Activated T-cell treated with anti-CD3 and anti-CD28 coated beads, Interleukin-2, amount 50 U/mL, for 48 hours (primary cell): ENCODE measurements at regions not wholly inside any gene's neighbourhood (a gene's known extent, or its start where the extent isn't known, plus 50 kb on each side); places are given as distances from the start of the nearest gene placed in this dataset.

Experiments
- DNase-seq, 2 experiments: peaks; one replicate each; pipeline ENCODE4 v3.0.0-alpha.2; 2020

GRCh38 chr2:120958623-120959366, 223.1 kb downstream of the GLI2 start:
- DNase-seq = no peak

- DNase-seq = no peak
Measured at GRCh38 chr2:120959426-120959825, 223.8 kb downstream of the GLI2 start.

- DNase-seq = no peak
Measured at GRCh38 chr2:120960770-120961366, 225.2 kb downstream of the GLI2 start.

GRCh38 chr2:120961396-120961795, 225.7 kb downstream of the GLI2 start:
- no peak for DNase-seq

GRCh38 chr2:120963997-120964705, 228.5 kb downstream of the GLI2 start:
- DNase-seq = no peak

- no peak for DNase-seq
Measured at GRCh38 chr2:120964819-120965218, 229.2 kb downstream of the GLI2 start.

GRCh38 chr2:120966510-120967254, 231.0 kb downstream of the GLI2 start:
- DNase-seq = no peak

GRCh38 chr2:120968307-120969015, 232.8 kb downstream of the GLI2 start:
- DNase-seq = no peak

GRCh38 chr2:120969613-120970355, 234.1 kb downstream of the GLI2 start:
- DNase-seq = no peak

- DNase-seq = no peak
Measured at GRCh38 chr2:120971866-120972265, 236.2 kb downstream of the GLI2 start.

- DNase-seq = no peak
Measured at GRCh38 chr2:120972286-120972685, 236.6 kb downstream of the GLI2 start.

- DNase-seq = no peak
Measured at GRCh38 chr2:120973196-120973595, 237.5 kb downstream of the GLI2 start.

- DNase-seq = no peak
Measured at GRCh38 chr2:120974950-120975349, 239.3 kb downstream of the GLI2 start.

- no peak for DNase-seq
Measured at GRCh38 chr2:120976501-120977307, 241.0 kb downstream of the GLI2 start.

GRCh38 chr2:120977582-120978358, 242.1 kb downstream of the GLI2 start:
- DNase-seq = no peak

- DNase-seq = no peak
Measured at GRCh38 chr2:120978359-120979050, 242.8 kb downstream of the GLI2 start.

- DNase-seq = no peak
Measured at GRCh38 chr2:120979398-120979797, 243.7 kb downstream of the GLI2 start.

- no peak for DNase-seq
Measured at GRCh38 chr2:120979921-120980320, 244.3 kb downstream of the GLI2 start.

- no peak for DNase-seq
Measured at GRCh38 chr2:120981443-120981842, 245.8 kb downstream of the GLI2 start.

GRCh38 chr2:120982598-120982997, 246.9 kb downstream of the GLI2 start:
- DNase-seq = no peak
